Activated CD8-positive, alpha-beta memory T cell treated with anti-CD3 and anti-CD28 coated beads, Interleukin-2, amount 10 ng/mL, durations not matched to agents 7 days and 5 days (primary cell): ENCODE measurements at regions not wholly inside any gene's neighbourhood (a gene's known extent, or its start where the extent isn't known, plus 50 kb on each side); places are given as distances from the start of the nearest gene placed in this dataset.
"Not testable (repeated sequence)": the region's sequence is repeated elsewhere in the genome, so short reads cannot be mapped to it uniquely, and the experiment has no call there.

Source experiments
- ATAC-seq: fragments of 150-1000 bp; cut with Tn5 transposase; one replicate; pipeline ENCODE4 v1.10.0; 2021; ENCODE audit warnings: moderate library complexity
- CTCF ChIA-PET: fragments of 350-600 bp; sonication (Branson Sonifier 250); formaldehyde crosslinking; loops from one replicate; lab custom pipeline; 2021; ENCODE audit warnings: antibody characterized with exemption; lab: Charles Lee
- DNase-seq: peaks from one replicate; pipeline ENCODE4 v3.0.0-alpha.2; 2020
- H3K27ac Mint-ChIP-seq: one replicate; pipeline ENCODE4 v1.8.0; 2021; ENCODE audit warnings: mild to moderate bottlenecking, mixed read lengths
- H3K27me3 Mint-ChIP-seq: one replicate; pipeline ENCODE4 v1.8.0; 2021; ENCODE audit warnings: mixed read lengths
- H3K36me3 Mint-ChIP-seq: one replicate; pipeline ENCODE4 v1.8.0; 2021; ENCODE audit warnings: mild to moderate bottlenecking, mixed read lengths
- H3K4me1 Mint-ChIP-seq: one replicate; pipeline ENCODE4 v1.8.0; 2021; ENCODE audit warnings: mixed read lengths
- H3K4me3 Mint-ChIP-seq: one replicate; pipeline ENCODE4 v1.8.0; 2021; ENCODE audit warnings: mild to moderate bottlenecking, moderate library complexity, mixed read lengths
- H3K9me3 Mint-ChIP-seq: one replicate; pipeline ENCODE4 v1.8.0; 2022; ENCODE audit warnings: low read depth, mixed read lengths

DNA sequence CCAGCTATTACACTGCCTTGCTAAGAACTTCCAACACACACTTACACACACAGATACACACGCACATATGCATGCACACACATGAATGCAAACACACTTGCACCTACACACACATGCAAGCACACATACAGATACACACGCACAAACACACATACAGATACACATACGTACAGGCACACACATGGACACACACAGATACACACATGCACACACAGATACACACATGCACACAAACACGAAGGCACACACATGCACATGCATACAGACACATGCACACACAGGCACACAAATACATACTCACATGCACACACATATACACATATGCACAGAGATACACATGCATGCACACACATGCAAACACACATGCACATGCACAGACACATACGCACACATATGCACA lies 284.3 kb upstream of the FRG2C start:
- DNase-seq, H3K36me3 Mint-ChIP-seq, H3K27ac Mint-ChIP-seq, CTCF ChIA-PET, ATAC-seq, H3K27me3 Mint-ChIP-seq, H3K4me1 Mint-ChIP-seq, H3K4me3 Mint-ChIP-seq: not testable (repeated sequence)
- peaks cover 11% of the 10 kb centered on the region for H3K9me3 Mint-ChIP-seq

DNA sequence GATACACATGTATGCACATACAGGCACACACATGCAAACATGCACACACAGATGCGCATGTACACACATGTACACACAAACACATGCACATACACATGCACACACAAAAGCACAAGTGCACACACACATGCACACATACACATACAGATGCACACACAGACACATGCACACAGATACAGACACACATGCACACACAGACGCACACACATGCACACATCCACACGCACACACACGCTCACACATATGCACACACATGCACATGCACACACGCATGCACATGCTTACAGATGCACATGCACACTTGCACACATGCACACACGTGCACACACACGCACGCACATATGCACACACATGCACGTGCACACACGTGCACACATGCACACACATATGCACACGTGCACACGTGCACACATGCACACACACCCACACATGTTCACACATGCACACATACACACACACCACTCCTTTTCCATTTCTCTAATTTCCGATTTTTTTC lies 283.8 kb upstream of the FRG2C start:
- CTCF ChIA-PET = no interaction called here
- DNase-seq (no peak), ATAC-seq (no peak)
- Mint-ChIP-seq H3K27ac (no peak overlapping the region), H3K27me3 (no peaks in the 10 kb centered on the region), H3K36me3 (no peaks in the 10 kb centered on the region), H3K4me1 (no peaks in the 10 kb centered on the region), H3K9me3 (peaks cover 11% of the 10 kb centered on the region), H3K4me3 (no peak overlapping the region)

DNA sequence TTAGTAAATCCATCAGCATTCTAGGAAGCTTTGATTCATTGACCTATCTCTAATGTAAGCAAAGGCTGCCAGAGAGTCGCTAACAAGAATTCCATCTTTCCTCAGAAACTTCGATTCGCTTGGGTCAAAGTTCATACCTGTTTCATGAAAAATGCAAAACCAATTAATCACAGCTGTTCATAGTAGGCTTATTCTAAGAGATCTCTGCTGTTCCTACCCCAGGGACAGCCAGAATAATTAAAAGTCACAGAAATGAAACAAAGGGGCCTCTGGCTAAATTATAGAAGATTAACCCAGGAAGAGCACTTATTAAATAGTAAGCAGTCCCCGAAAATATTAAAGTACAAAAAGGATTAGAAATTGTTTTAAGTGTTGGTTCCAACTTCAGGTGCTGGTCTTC lies 280.1 kb upstream of the FRG2C start:
- CTCF ChIA-PET, ATAC-seq, DNase-seq, H3K27ac Mint-ChIP-seq, H3K4me3 Mint-ChIP-seq, H3K36me3 Mint-ChIP-seq, H3K4me1 Mint-ChIP-seq, H3K27me3 Mint-ChIP-seq: not testable (repeated sequence)
- peaks cover 11% of the 10 kb centered on the region for H3K9me3 Mint-ChIP-seq

DNA sequence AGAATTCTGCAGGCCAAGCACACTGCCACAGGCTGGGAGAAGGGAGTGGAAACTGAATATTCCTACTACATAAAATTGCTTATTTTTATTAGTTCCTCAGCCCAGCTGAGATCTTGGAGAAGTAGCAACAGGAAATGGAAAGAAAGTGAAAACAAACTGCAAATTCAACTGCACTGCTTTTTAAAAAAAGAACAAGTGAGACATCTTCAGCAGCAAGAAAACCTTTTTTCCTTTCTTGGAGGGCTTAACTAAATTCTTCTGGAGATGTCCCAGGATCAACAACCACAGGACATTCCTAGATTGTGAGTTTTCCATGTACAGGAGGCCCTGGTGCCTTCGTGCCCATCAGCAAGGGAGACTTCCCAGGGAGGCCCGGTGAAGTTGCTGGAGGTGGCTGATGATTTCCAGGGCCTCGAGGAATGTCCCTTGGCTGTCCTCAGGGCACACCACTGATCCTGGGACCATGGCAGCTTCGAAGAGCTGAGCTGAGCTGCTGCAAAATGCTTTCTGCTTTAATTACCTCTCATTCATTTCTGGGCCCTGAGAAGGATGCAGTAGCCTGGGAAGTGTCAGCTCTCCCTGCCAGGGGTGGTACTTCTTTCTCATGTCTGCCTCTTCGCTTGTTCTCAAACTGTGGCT lies 275.5 kb upstream of the FRG2C start:
- CTCF ChIA-PET, H3K27me3 Mint-ChIP-seq, H3K9me3 Mint-ChIP-seq, H3K27ac Mint-ChIP-seq, DNase-seq, H3K4me3 Mint-ChIP-seq, H3K36me3 Mint-ChIP-seq, ATAC-seq, H3K4me1 Mint-ChIP-seq: not testable (repeated sequence)

DNA sequence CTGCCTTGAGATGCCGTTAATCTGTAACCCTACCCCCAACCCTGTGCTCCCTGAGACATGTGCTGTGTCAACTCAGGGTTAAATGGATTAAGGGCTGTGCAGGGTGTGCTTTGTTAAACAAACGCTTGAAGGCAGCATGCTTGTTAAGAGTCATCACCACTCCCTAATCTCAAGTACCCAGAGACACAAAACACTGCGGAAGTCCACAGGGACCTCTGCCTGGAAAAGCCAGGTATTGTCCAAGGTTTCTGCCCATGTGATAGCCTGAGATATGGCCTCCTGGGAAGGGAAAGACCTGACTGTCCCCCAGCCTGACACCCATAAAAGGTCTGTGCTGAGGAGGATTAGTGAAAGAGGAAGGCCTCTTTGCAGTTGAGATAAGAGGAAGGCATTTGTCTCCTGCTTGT lies 270.8 kb upstream of the FRG2C start:
- DNase-seq, H3K9me3 Mint-ChIP-seq, ATAC-seq, H3K27ac Mint-ChIP-seq, H3K27me3 Mint-ChIP-seq, CTCF ChIA-PET, H3K36me3 Mint-ChIP-seq, H3K4me3 Mint-ChIP-seq, H3K4me1 Mint-ChIP-seq: not testable (repeated sequence)

DNA sequence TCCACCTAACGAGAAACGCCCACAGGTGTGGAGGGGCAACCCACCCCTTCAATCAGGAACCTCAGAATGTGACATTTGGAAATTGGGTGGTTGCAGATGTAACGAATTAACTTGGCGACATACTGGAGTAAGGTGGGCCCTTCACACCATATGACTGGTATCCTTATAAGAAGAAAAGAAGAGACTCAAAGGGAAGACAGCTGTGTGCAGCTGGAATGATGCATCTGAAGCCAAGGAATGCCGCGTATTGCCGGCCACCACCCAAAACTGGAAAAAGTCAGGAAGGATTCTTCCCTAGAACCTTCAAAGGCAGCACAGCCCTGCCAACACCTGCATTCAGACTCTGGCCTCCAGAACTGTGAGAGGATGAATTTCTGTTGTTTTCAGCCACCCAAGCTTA lies 270.0 kb upstream of the FRG2C start:
- H3K9me3 Mint-ChIP-seq, H3K27ac Mint-ChIP-seq, H3K27me3 Mint-ChIP-seq, DNase-seq, CTCF ChIA-PET, H3K4me3 Mint-ChIP-seq, ATAC-seq, H3K4me1 Mint-ChIP-seq, H3K36me3 Mint-ChIP-seq: not testable (repeated sequence)

DNA sequence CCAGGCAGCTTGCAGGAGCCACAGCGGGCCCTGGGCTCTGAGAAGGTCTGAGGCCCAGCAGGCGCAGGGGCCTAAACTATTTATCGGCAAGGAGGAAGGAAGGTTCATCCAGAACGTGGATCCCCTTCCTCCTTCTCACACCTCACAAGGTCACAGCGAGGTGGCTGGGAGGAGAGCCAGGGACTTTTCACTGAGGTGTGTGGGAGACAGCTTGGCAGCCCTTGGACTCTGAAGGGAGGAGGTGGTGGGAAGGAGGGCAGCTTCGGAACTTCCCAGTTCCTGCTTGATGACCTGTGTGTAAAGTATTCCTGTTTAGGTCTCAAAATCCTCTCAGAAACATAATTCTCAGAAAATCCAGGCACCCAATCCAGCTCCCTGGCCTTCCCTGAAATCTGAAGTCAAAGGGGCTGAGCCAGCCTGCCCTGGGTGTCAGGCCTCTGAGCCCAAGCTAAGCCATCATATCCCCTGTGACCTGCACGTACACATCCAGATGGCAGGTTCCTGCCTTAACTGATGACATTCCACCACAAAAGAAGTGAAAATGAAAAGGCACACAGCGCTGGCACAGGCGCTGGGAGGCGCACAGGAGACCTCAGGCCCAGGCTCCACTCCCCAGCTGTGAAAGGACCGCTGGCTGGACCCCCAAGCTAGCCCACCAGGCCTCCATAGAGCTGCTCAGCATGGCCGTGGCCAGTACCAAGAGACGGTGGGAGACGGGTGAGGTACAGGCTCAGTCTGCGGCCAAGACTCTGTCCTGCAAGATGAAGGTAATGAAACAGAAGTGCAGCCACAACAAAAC lies 269.4 kb upstream of the FRG2C start:
- ATAC-seq, H3K4me3 Mint-ChIP-seq, H3K27ac Mint-ChIP-seq, DNase-seq, H3K27me3 Mint-ChIP-seq, H3K4me1 Mint-ChIP-seq, H3K36me3 Mint-ChIP-seq, H3K9me3 Mint-ChIP-seq: not testable (repeated sequence)
- CTCF ChIA-PET = interaction anchor here (0.6 kb wide), 1 partner anchor 29 kb away, joined by 5 read pairs; no protein-coding TSS in a partner anchor

DNA sequence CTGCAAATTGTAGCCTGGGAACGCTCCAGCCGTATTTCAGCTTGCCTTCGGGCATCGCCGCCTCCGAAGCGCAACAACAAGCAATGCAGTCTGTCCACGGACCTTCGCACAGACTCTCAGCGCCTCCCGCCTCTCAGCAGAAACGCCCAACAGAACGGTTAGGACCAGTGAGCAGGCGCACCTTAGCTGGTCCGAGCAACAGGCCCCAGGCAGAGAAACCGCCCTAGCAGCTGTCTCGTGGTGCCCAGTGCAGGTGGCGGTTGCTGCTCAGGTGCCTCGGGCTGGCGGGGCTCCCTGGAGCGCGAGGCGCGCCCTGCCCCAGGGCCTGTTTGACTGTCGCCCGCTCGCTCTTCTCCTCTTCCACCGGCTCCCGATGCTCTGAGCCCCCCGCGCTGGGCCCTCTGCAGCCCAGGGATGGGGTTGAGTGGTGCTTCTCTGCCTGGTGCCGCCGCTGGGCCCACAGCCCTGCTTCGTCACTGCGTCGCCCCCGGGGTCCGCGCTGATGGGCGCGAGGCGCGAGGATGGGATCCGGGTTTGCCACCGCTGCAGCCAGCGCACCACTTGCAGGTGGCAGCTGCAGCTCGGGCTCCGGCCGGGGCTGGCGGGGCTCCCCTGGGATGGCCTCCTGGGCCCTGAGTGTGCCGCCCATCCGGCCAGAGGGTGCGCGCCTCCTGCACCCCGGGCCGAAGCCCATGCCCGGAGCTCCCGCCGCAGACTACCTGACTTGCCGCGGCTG lies 268.4 kb upstream of the FRG2C start:
- no peaks in the 10 kb centered on the region for H3K27me3 Mint-ChIP-seq
- no peaks in the 10 kb centered on the region for H3K36me3 Mint-ChIP-seq
- DNase-seq = no peak
- H3K4me1 Mint-ChIP-seq = no peaks in the 10 kb centered on the region
- CTCF ChIA-PET = interaction anchor here (0.6 kb wide), 1 partner anchor 28 kb away, joined by 5 read pairs; no protein-coding TSS in a partner anchor
- H3K4me3 Mint-ChIP-seq = no peak overlapping the region
- no peak overlapping the region for H3K27ac Mint-ChIP-seq
- no peak for ATAC-seq
- H3K9me3 Mint-ChIP-seq = no peaks in the 10 kb centered on the region

DNA sequence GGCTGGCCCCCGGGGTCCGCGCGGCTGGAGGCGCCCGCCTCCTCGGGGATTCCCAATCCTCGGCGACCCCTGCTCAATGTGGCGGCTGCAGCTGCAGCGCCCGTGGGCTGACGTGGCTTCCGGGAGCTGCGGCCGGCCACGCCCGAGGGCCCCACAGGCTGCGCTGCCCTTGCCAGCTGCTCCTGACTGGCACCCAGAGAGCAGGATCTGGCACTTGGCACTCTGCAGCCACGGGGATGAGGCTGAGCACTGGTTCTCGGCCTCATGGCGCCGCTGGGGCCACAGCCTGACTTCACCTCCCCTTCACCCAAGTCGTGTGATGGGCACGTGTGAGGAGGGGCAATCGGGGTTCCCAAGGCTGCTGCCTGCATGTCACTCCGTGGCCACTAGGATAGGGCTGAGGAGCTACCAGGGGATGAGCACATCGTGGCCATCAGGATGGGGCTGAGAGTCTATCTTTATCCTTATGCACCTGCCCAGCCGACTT lies 267.8 kb upstream of the FRG2C start:
- no peak for ATAC-seq
- no peaks in the 10 kb centered on the region for H3K27me3 Mint-ChIP-seq
- CTCF ChIA-PET = no interaction called here
- no peak for DNase-seq
- no peak overlapping the region for H3K27ac Mint-ChIP-seq
- H3K4me1 Mint-ChIP-seq = no peaks in the 10 kb centered on the region
- no peaks in the 10 kb centered on the region for H3K9me3 Mint-ChIP-seq
- H3K36me3 Mint-ChIP-seq = no peaks in the 10 kb centered on the region
- no peak overlapping the region for H3K4me3 Mint-ChIP-seq

DNA sequence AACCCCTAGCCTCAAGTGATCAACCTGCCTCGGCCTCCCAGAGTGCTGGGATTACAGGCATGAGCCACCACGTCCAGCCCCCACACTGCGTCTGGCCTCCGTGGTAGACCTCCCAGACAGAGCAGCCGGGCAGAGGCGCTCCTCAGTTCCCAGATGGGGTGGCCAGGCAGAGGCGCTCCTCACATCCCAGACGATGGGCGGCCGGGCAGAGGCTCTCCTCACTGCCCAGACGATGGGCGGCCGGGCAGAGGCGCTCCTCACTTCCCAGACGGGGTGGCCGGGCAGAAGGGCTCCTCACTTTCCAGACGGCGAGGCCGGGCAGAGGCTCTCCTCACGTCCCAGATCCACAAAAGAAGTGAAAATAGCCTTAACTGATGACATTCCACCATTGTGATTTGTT lies 266.6 kb upstream of the FRG2C start:
- H3K36me3 Mint-ChIP-seq, H3K9me3 Mint-ChIP-seq, H3K27ac Mint-ChIP-seq, DNase-seq, H3K4me3 Mint-ChIP-seq, H3K27me3 Mint-ChIP-seq, ATAC-seq, CTCF ChIA-PET, H3K4me1 Mint-ChIP-seq: not testable (repeated sequence)

DNA sequence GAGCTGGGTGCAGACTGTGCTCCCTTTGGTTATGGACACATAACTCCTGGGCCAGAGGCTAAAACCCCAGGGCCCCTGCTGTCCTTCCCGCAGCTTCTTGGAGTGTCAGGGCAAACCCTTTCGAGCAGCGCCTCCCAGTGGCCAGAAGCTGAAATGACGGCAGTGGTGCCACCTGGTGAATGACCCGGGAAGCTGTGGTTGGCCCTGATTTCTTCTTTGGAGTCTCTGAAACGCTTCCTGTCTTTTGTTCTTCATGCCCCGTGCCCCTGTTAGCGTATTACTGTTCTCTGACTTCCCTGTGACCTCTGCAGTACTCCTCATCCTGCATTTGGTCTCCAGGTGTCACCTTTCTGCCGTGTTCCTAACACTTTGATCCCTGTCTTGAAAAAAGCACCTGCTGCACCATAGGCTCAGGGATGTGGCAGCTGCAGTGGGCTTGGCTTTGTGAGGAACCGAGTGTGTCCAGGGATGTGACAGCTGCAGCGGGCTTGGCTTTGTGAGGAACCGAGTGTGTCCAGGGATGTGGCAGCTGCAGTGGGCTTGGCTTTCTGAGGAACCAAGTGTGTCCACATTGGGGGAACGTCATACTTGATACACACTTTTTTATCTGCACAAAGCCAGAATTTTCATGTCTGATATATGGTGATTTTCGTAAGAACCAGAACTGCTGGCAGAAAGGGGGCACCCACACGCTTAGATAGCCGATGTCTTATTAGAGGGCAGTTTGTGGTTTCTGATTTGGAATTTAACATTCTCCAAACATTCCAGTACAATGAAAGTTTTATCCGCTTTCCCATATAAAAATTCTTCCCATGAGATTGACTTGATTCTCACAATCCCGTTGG lies 241.8 kb upstream of the FRG2C start:
- not testable (repeated sequence) for H3K27ac Mint-ChIP-seq, H3K27me3 Mint-ChIP-seq, H3K4me1 Mint-ChIP-seq, H3K4me3 Mint-ChIP-seq, H3K9me3 Mint-ChIP-seq, H3K36me3 Mint-ChIP-seq, ATAC-seq
- CTCF ChIA-PET = interaction anchor here (0.7 to 2.2 kb wide), 4 partner anchors 8 to 230 kb away, joined by 3 to 8 read pairs (median 4); no protein-coding TSS in a partner anchor
- DNase-seq = peak; percentile 61

DNA sequence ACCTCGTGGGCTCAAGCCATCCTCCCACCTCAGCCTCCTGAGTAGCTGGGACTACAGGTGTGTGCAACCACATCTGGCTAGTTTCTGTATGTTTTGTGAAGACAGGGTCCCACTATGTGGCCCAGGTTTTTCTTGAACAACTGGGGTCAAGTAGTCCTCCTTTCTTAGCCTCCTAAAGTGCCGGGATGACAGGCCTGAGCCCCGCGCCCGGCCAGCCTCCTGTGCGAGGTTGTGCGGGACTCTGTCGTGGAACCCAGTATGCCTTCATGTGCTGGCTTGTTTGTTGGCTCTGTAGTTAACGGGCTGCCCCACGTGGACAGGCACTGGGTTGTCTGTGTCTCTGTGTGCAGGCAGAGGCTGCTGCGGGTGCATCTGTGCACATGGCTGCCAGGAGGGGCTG lies 238.7 kb upstream of the FRG2C start:
- DNase-seq, ATAC-seq, CTCF ChIA-PET, H3K9me3 Mint-ChIP-seq, H3K27ac Mint-ChIP-seq, H3K27me3 Mint-ChIP-seq, H3K4me3 Mint-ChIP-seq, H3K36me3 Mint-ChIP-seq: not testable (repeated sequence)
- peaks cover 13% of the 10 kb centered on the region for H3K4me1 Mint-ChIP-seq

DNA sequence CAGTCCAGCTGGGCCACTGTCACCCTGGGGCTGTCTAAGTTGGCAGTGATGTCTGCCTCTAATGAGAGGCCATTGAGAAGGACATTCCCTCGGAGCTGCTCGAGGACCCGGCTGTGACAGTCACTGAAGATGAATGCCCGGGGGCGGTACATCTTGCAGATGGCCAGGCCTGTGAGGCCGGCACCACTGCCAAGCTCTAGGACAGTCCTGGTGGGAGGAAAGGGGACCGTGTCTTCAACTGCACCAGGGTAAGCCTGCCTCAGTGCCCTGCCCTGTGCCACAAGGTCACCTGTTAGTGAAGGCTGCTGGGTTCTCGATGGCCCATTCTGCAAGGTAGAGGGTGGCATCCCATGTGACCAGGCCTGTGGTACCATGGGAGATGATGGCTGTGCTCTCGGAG lies 236.6 kb upstream of the FRG2C start:
- H3K36me3 Mint-ChIP-seq, DNase-seq, H3K27me3 Mint-ChIP-seq, CTCF ChIA-PET, H3K27ac Mint-ChIP-seq, ATAC-seq, H3K4me1 Mint-ChIP-seq, H3K4me3 Mint-ChIP-seq, H3K9me3 Mint-ChIP-seq: not testable (repeated sequence)
